HCT116 (cell line): ENCODE measurements at regions not wholly inside any gene's neighbourhood (a gene's known extent, or its start where the extent isn't known, plus 50 kb on each side); places are given as distances from the start of the nearest gene placed in this dataset.

Experiments used
- ATAC-seq: fragments of 200-7000 bp; cut with Tn5 transposase; 2 replicates; pipeline ENCODE4 v1.9.1; 2020; ENCODE audit warnings: mild to moderate bottlenecking, moderate library complexity
- BruUV-seq: library from RNA; stranded (reverse); fragments of 400-500 nt; replicated peaks from 2 replicates; lab custom pipeline; 2021; lab: Mats Ljungman, UMichigan
- CTCF ChIA-PET: fragments of 300-600 bp; sonication (Branson Sonifier 250); formaldehyde crosslinking; loops from one replicate; lab custom pipeline; 2021; ENCODE audit warnings: antibody characterized with exemption; lab: Charles Lee
- POLR2A ChIA-PET: fragments of 300-600, 350-600 bp; sonication (Branson Sonifier 250); formaldehyde crosslinking; loops from one replicate; lab custom pipeline; 2021; ENCODE audit warnings: antibody characterized with exemption; lab: Charles Lee
- RAD21 ChIA-PET, 2 experiments: fragments of 300-600 bp; sonication (Branson Sonifier 250); formaldehyde crosslinking; loops; one replicate each; lab custom pipeline; 2023; ENCODE audit warnings: low total read pairs in 2 of 2; ENCODE audit not compliant: uncharacterized antibody in 2 of 2, unreplicated experiment in 2 of 2, low non-redundant PET in 1 of 2; lab: Charles Lee
- DNase-seq: peaks from one replicate; pipeline ENCODE4 v3.0.0-alpha.2; 2010; ENCODE audit warnings: low read depth, low spot score
- H2AFZ ChIP-seq: fragments of 200-600 bp; shearing (Covaris generic), sonication (generic); 2 replicates; pipeline ENCODE4 v1.6.1; 2017; ENCODE audit warnings: low read depth, mixed run types, mixed read lengths, antibody characterized with exemption, low read length; ENCODE audit not compliant: poor library complexity, severe bottlenecking
- H3K27ac ChIP-seq: 2 replicates; pipeline ENCODE4 v1.5.1; 2012; ENCODE audit warnings: low read depth, low read length
- H3K27me3 ChIP-seq: fragments of 200-600 bp; sonication (generic); 2 replicates; pipeline ENCODE4 v1.6.1; 2016; ENCODE audit warnings: mixed run types, low read length, mixed read lengths; ENCODE audit not compliant: insufficient read depth
- H3K36me3 ChIP-seq, 2 experiments: fragments of 200-500 bp in 1 of 2; fragments of 200-600 bp in 1 of 2; sonication (Bioruptor generic) in 1 of 2; sonication (generic) in 1 of 2; 2 replicates each; pipeline versions ENCODE4 v1.5.1 to v1.6.1; 2014 to 2016; ENCODE audit warnings: low read length in 2 of 2, inconsistent platforms in 1 of 2, mixed read lengths in 1 of 2, mixed run types in 1 of 2; ENCODE audit not compliant: insufficient read depth in 2 of 2, control insufficient read depth in 1 of 2
- H3K4me1 ChIP-seq, 2 experiments: fragments of 200-600 bp in 1 of 2; sonication (generic) in 1 of 2; 2 replicates each; pipeline versions ENCODE4 v1.5.1 to v1.6.1; 2012 to 2017; ENCODE audit warnings: low read length in 2 of 2, inconsistent platforms in 1 of 2, mild to moderate bottlenecking in 1 of 2, mixed read lengths in 1 of 2, mixed run types in 1 of 2, moderate library complexity in 1 of 2; ENCODE audit not compliant: insufficient read depth in 2 of 2, control insufficient read depth in 1 of 2
- H3K4me2 ChIP-seq: fragments of 200-600 bp; sonication (generic); 2 replicates; pipeline ENCODE4 v1.6.1; 2017; ENCODE audit warnings: mixed run types, low read length, mixed read lengths
- H3K4me3 ChIP-seq, 2 experiments: fragments of 200-600 bp in 1 of 2; sonication (generic) in 1 of 2; replicated peaks in 1 of 2; 2 replicates each; pipeline ENCODE4 v1.5.1; 2011 to 2016; ENCODE audit warnings: low read length in 2 of 2, control low read depth in 1 of 2, low read depth in 1 of 2, mild to moderate bottlenecking in 1 of 2, mixed read lengths in 1 of 2, mixed run types in 1 of 2
- H3K79me2 ChIP-seq: fragments of 200-600 bp; sonication (generic); 2 replicates; pipeline ENCODE4 v1.6.1; 2017; ENCODE audit warnings: mild to moderate bottlenecking, mixed run types, low read length, moderate library complexity, mixed read lengths; ENCODE audit not compliant: insufficient read depth
- H3K9ac ChIP-seq: fragments of 200-600 bp; sonication (generic); 2 replicates; pipeline ENCODE4 v1.6.1; 2016; ENCODE audit warnings: low read length, mixed read lengths
- H3K9me2 ChIP-seq: fragments of 200-600 bp; sonication (generic), shearing (Covaris generic); 2 replicates; pipeline ENCODE4 v1.6.1; 2017; ENCODE audit warnings: mixed run types, mild to moderate bottlenecking, moderate library complexity; ENCODE audit not compliant: insufficient read depth
- H3K9me3 ChIP-seq, 2 experiments: fragments of 200-500 bp in 1 of 2; fragments of 200-600 bp in 1 of 2; sonication (Bioruptor generic) in 1 of 2; sonication (generic) in 1 of 2; 2 replicates each; pipeline ENCODE4 v1.6.1; 2014 to 2017; ENCODE audit warnings: low read length in 2 of 2, mixed read lengths in 2 of 2, inconsistent platforms in 1 of 2, low read depth in 1 of 2, mild to moderate bottlenecking in 1 of 2, mixed run types in 1 of 2, moderate library complexity in 1 of 2; ENCODE audit not compliant: control insufficient read depth in 1 of 2, insufficient read depth in 1 of 2
- H4K20me1 ChIP-seq: fragments of 200-600 bp; sonication (generic), shearing (Covaris generic); 2 replicates; pipeline ENCODE4 v1.6.1; 2017; ENCODE audit warnings: mixed run types, mild to moderate bottlenecking, moderate library complexity; ENCODE audit not compliant: insufficient read depth
- POLR2A ChIP-seq: IDR thresholded peaks from 2 replicates; pipeline ENCODE4 v1.7.0; 2011; ENCODE audit warnings: borderline replicate concordance; ENCODE audit not compliant: insufficient read depth, insufficient read length; ENCODE audit errors: extremely low read depth
- POLR2AphosphoS5 ChIP-seq: IDR thresholded peaks from 2 replicates; pipeline ENCODE4 v1.6.1; 2011; ENCODE audit warnings: mild to moderate bottlenecking, low read depth, low read length, moderate library complexity
- REST ChIP-seq: IDR thresholded peaks from 2 replicates; pipeline ENCODE4 v1.6.1; 2012; ENCODE audit warnings: low read depth
- SIN3A ChIP-seq: IDR thresholded peaks from 2 replicates; pipeline ENCODE4 v1.6.1; 2012; ENCODE audit warnings: low read depth
- SRF ChIP-seq: IDR thresholded peaks from 2 replicates; pipeline ENCODE4 v1.6.1; 2012; ENCODE audit warnings: low read depth
- TCF7L2 ChIP-seq: IDR thresholded peaks from 2 replicates; pipeline ENCODE4 v1.7.0; 2011; ENCODE audit warnings: borderline replicate concordance, inconsistent platforms; ENCODE audit not compliant: insufficient read depth, insufficient read length; ENCODE audit errors: extremely low read depth
- ZFX ChIP-seq: fragments of 450-650 bp; IDR thresholded peaks from 2 replicates; pipeline ENCODE4 v1.6.1; 2017
- intact Hi-C: fragments of 100-400 bp; cut with micrococcal nuclease; formaldehyde crosslinking; loops from 2 replicates; pipeline ENCODE4 v1.10.0; 2022
- TF ChIP-seq, protein P1 (sequence below): IDR thresholded peaks from 2 replicates; pipeline ENCODE4 v1.6.1; 2012

GRCh38 chr1:200299571-200299970, 110.3 kb downstream of the ZNF281 start:
- Histone ChIP-seq H3K9ac (no peak overlapping the region), H3K4me3 (no peak overlapping the region), H3K27me3 (no peaks in the 10 kb centered on the region), H3K27ac (no peak overlapping the region), H3K4me1 (peaks cover 2 to 3% of the 10 kb centered on the region in 2 experiments; a peak in 1 of 4 replicates), H3K79me2 (no peaks in the 10 kb centered on the region), H4K20me1 (no peaks in the 10 kb centered on the region), H3K9me3 (no peaks in the 10 kb centered on the region), H3K9me2 (no peaks in the 10 kb centered on the region), H2AFZ (no peak overlapping the region), H3K4me2 (no peak overlapping the region), H3K36me3 (no peaks in the 10 kb centered on the region)
- DNase-seq, result no peak
- BruUV-seq, result no TSS peak
- RAD21 ChIA-PET, result no interaction called here
- ATAC-seq, result no peak
- TF ChIP-seq SRF (no peak), SIN3A (no peak), REST (no peak), POLR2A (no peak), ZFX (no peak), POLR2AphosphoS5 (no peak), TCF7L2 (no peak)
- TF ChIP-seq, protein P1, sequence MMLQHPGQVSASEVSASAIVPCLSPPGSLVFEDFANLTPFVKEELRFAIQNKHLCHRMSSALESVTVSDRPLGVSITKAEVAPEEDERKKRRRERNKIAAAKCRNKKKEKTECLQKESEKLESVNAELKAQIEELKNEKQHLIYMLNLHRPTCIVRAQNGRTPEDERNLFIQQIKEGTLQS, result no peak
- POLR2A ChIA-PET, result no interaction called here
- CTCF ChIA-PET, result no interaction called here
- intact Hi-C loops, result no loop called here
